CD14-positive monocyte (primary cell): ENCODE measurements at regions not wholly inside any gene's neighbourhood (a gene's known extent, or its start where the extent isn't known, plus 50 kb on each side); places are given as distances from the start of the nearest gene placed in this dataset.
A peak's percentile ranks its signal among the peaks of the same experiment; 100 is the strongest.

ENCODE experiments used
- DNase-seq, 3 donors: peaks; one replicate each; pipeline ENCODE4 v3.0.0-alpha.2; 2011 to 2022
- H2AFZ ChIP-seq: 2 replicates; pipeline ENCODE4 v1.6.0; 2012; ENCODE audit warnings: mild to moderate bottlenecking, low read depth, low read length, inconsistent platforms; ENCODE audit not compliant: insufficient read depth, poor library complexity, severe bottlenecking
- H3K27ac ChIP-seq, 2 donors: 1 replicate in 1 of 2; 2 replicates in 1 of 2; pipeline ENCODE4 v1.5.1; 2012 to 2013; ENCODE audit warnings: low read length in 2 of 2, control low read depth in 1 of 2, inconsistent platforms in 1 of 2, low read depth in 1 of 2, mild to moderate bottlenecking in 1 of 2
- H3K27me3 ChIP-seq, 2 donors: one replicate each; pipeline versions ENCODE4 v1.6.0 to v1.6.1; 2011 to 2013; ENCODE audit warnings: low read length in 2 of 2; ENCODE audit not compliant: control insufficient read depth in 2 of 2, insufficient read depth in 2 of 2
- H3K36me3 ChIP-seq, 2 donors: replicated peaks in 1 of 2; 1 replicate in 1 of 2; 2 replicates in 1 of 2; pipeline versions ENCODE4 v1.5.1 to v1.6.1; 2012 to 2013; ENCODE audit warnings: low read length in 2 of 2, control low read depth in 1 of 2, inconsistent platforms in 1 of 2, mild to moderate bottlenecking in 1 of 2; ENCODE audit not compliant: insufficient read depth in 2 of 2, control insufficient read depth in 1 of 2
- H3K4me1 ChIP-seq, 2 donors: 1 replicate in 1 of 2; 2 replicates in 1 of 2; pipeline versions ENCODE4 v1.5.1 to v1.6.1; 2012 to 2013; ENCODE audit warnings: low read length in 2 of 2, control low read depth in 1 of 2, inconsistent platforms in 1 of 2, mild to moderate bottlenecking in 1 of 2, moderate library complexity in 1 of 2; ENCODE audit not compliant: insufficient read depth in 2 of 2, control insufficient read depth in 1 of 2
- H3K4me2 ChIP-seq: replicated peaks from 2 replicates; pipeline ENCODE3; 2012; ENCODE audit warnings: low read length, moderate library complexity, mild to moderate bottlenecking; ENCODE audit not compliant: poor library complexity, severe bottlenecking; ENCODE audit errors: extremely low read depth
- H3K4me3 ChIP-seq, 3 experiments: fragments of 200-600 bp in 1 of 3; sonication (generic) in 1 of 3; replicated peaks in 1 of 3; 1 replicate in 2 of 3; 2 replicates in 1 of 3; pipeline ENCODE4 v1.5.1; 2011 to 2013; ENCODE audit warnings: low read length in 3 of 3, mild to moderate bottlenecking in 3 of 3, control low read depth in 2 of 3, low read depth in 2 of 3, inconsistent platforms in 1 of 3, moderate library complexity in 1 of 3
- H3K79me2 ChIP-seq: 2 replicates; pipeline ENCODE4 v1.6.0; 2012; ENCODE audit warnings: mild to moderate bottlenecking, control low read depth, inconsistent platforms, low read length, moderate library complexity; ENCODE audit not compliant: insufficient read depth
- H3K9ac ChIP-seq: 2 replicates; pipeline ENCODE4 v1.6.0; 2017; ENCODE audit warnings: low read length, mild to moderate bottlenecking; ENCODE audit not compliant: insufficient read depth, poor library complexity, severe bottlenecking
- H3K9me3 ChIP-seq, 2 donors: replicated peaks in 1 of 2; 1 replicate in 1 of 2; 2 replicates in 1 of 2; pipeline versions ENCODE4 v1.5.1 to v1.6.1; 2012 to 2013; ENCODE audit warnings: low read length in 2 of 2, control low read depth in 1 of 2; ENCODE audit not compliant: control insufficient read depth in 1 of 2, insufficient read depth in 1 of 2
- H4K20me1 ChIP-seq: 2 replicates; pipeline ENCODE4 v1.6.0; 2012; ENCODE audit warnings: mild to moderate bottlenecking, low read length, control low read depth, moderate library complexity; ENCODE audit not compliant: insufficient read depth
- H3K27ac Mint-ChIP-seq, 7 donors: one replicate each; pipeline ENCODE4 v1.8.0; 2020; ENCODE audit warnings: mild to moderate bottlenecking in 7 of 7, mixed read lengths in 7 of 7, moderate library complexity in 6 of 7, inconsistent platforms in 2 of 7
- H3K27me3 Mint-ChIP-seq, 3 donors: one replicate each; pipeline ENCODE4 v1.8.0; 2021 to 2022; ENCODE audit warnings: low read depth in 3 of 3, mild to moderate bottlenecking in 3 of 3, mixed read lengths in 3 of 3, moderate library complexity in 3 of 3, inconsistent platforms in 1 of 3
- H3K36me3 Mint-ChIP-seq, 2 donors: one replicate each; pipeline ENCODE4 v1.8.0; 2020; ENCODE audit warnings: mixed read lengths in 2 of 2, inconsistent platforms in 1 of 2, mild to moderate bottlenecking in 1 of 2
- H3K4me1 Mint-ChIP-seq: one replicate; pipeline ENCODE4 v1.8.0; 2020; ENCODE audit warnings: mild to moderate bottlenecking, mixed read lengths
- H3K4me3 Mint-ChIP-seq, 2 donors: one replicate each; pipeline ENCODE4 v1.8.0; 2020; ENCODE audit warnings: mild to moderate bottlenecking in 2 of 2, mixed read lengths in 2 of 2, moderate library complexity in 1 of 2
- H3K9me3 Mint-ChIP-seq, 7 donors: one replicate each; pipeline ENCODE4 v1.8.0; 2020 to 2022; ENCODE audit warnings: mixed read lengths in 7 of 7, mild to moderate bottlenecking in 6 of 7, moderate library complexity in 6 of 7, inconsistent platforms in 2 of 7
- CTCF ChIP-seq: fragments of 200-600 bp; IDR thresholded peaks from one replicate; pipeline ENCODE4 v1.8.0; 2022; ENCODE audit warnings: antibody characterized with exemption, mild to moderate bottlenecking
- WGBS: methylation state at CpG from one replicate; pipeline ENCODE4 v1.1.5; 2013; ENCODE audit warnings: missing lambda C conversion rate; ENCODE audit not compliant: insufficient coverage; 5-methylcytosine and 5-hydroxymethylcytosine counted together
- intact Hi-C, 2 donors: fragments of 100-400 bp; cut with micrococcal nuclease; formaldehyde crosslinking; loops; one replicate each; pipeline versions ENCODE4 v1.15.0 to v1.15.1; 2023

DNA sequence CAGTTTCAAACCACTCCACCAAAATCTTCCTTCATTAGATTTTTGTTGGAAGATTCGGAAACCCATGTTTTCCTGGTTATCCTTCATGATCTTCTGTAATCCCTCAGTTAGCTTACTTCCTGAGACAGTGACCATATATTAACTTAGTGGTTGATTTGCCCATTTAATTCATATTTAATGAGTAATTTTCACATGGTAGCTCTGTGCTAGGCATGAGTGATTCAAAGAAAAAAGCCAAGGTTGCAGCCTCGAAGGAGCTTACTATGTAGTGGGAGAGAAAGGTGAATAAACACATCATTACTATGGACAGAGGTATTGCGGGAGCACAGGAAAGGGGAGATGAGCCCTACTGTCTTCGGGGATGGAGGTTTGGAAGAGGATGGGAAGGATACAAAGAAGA, 158.5 kb downstream of the TLE1 start:
- WGBS: no CpG with 5 or more reads among the region's 4 CpGs
- H3K4me2 ChIP-seq: no peak overlapping the region
- no peak overlapping the region for H3K27ac Mint-ChIP-seq
- no peak overlapping the region for H3K27ac ChIP-seq
- no peak overlapping the region for H3K9ac ChIP-seq
- no peaks in the 10 kb centered on the region for H3K9me3 ChIP-seq
- no peaks in the 10 kb centered on the region for H3K27me3 ChIP-seq
- peaks cover 0 to 5% (median 0%) of the 10 kb centered on the region in 3 donors for H3K27me3 Mint-ChIP-seq
- no peak overlapping the region for H2AFZ ChIP-seq
- no peak for TF ChIP-seq CTCF
- H3K79me2 ChIP-seq: no peaks in the 10 kb centered on the region
- no peaks in the 10 kb centered on the region for H3K36me3 Mint-ChIP-seq
- no peaks in the 10 kb centered on the region for H3K36me3 ChIP-seq
- H4K20me1 ChIP-seq: no peaks in the 10 kb centered on the region
- intact Hi-C loops: no loop called here
- H3K4me3 ChIP-seq: no peak overlapping the region
- no peak for DNase-seq
- peaks cover 7% of the 10 kb centered on the region for H3K4me1 Mint-ChIP-seq
- no peaks in the 10 kb centered on the region for H3K4me1 ChIP-seq
- no peaks in the 10 kb centered on the region for H3K9me3 Mint-ChIP-seq
- H3K4me3 Mint-ChIP-seq: no peak overlapping the region

- no peak for TF ChIP-seq CTCF
- Histone ChIP-seq H3K36me3 (no peaks in the 10 kb centered on the region), H3K9me3 (no peaks in the 10 kb centered on the region), H3K27ac (no peak overlapping the region), H3K9ac (no peak overlapping the region), H3K4me1 (no peaks in the 10 kb centered on the region), H2AFZ (no peak overlapping the region), H3K27me3 (no peaks in the 10 kb centered on the region), H4K20me1 (no peaks in the 10 kb centered on the region), H3K4me3 (no peak overlapping the region), H3K79me2 (no peaks in the 10 kb centered on the region), H3K4me2 (no peak overlapping the region)
- Mint-ChIP-seq H3K4me3 (no peak overlapping the region), H3K4me1 (peaks cover 7% of the 10 kb centered on the region), H3K9me3 (no peaks in the 10 kb centered on the region), H3K27ac (no peak overlapping the region), H3K36me3 (no peaks in the 10 kb centered on the region), H3K27me3 (peaks cover 0 to 5% (median 0%) of the 10 kb centered on the region in 3 donors)
- intact Hi-C loops: no loop called here
- no CpG with 5 or more reads among the region's 5 CpGs for WGBS
- peak in 1 of 3 donors; percentile 5 for DNase-seq
Observed at GRCh38 chr9:81530310-81530810, 159.0 kb downstream of the TLE1 start.
